CMK (cell line): ENCODE measurements at regions not wholly inside any gene's neighbourhood (a gene's known extent, or its start where the extent isn't known, plus 50 kb on each side); places are given as distances from the start of the nearest gene placed in this dataset.
"Not testable (repeated sequence)": the region's sequence is repeated elsewhere in the genome, so short reads cannot be mapped to it uniquely, and the experiment has no call there.

ENCODE experiments used
- DNase-seq: peaks from one replicate; pipeline ENCODE4 v3.0.0-alpha.2; 2010; ENCODE audit warnings: low read depth

- DNase-seq = no peak
Measured at GRCh38 chr4:126738527-126738923, 894.2 kb upstream of the INTU start.

GRCh38 chr4:126738926-126739325 is 893.8 kb upstream of the INTU start:
- no peak for DNase-seq

- DNase-seq = no peak
Measured at GRCh38 chr4:126740687-126741086, 892.1 kb upstream of the INTU start.

GRCh38 chr4:126742048-126742447 is 890.7 kb upstream of the INTU start:
- no peak for DNase-seq

DNA sequence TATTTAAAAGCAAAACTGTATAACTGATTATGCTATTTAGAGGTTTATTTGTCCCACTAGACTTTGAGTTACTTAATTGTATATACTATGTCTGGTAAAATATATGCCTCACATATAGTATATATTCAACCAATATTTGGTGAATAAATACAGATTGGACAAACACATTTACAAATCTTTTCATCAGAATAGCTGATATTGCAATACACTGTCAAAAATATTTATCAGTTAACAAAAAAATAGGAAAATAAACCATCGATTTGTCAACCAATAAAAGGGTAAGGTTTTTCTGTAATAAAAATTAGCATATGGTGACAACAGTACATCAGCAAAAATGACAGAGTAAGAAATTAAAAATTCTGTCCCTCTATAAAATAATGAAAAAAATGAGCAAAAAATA is 889.9 kb upstream of the INTU start:
- DNase-seq = no peak

DNA sequence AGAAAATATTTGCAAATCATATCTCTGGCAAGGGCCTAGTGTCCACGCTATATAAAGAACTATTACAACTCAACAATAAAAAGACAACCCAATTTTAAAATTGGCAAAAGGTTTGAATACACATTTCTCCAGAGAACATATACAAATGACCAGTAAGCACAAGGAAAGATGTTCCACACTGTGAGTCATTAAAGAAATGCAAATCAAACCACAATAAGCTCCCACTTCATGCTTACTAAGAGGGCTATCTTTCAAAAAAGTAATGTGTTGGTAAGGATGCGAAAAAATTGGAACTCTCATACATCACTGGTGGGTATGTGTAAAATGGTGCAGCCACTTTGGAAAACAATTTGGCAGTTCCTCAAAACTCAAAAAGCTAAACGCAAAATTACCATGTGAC is 884.0 kb upstream of the INTU start:
- no peak for DNase-seq

DNA sequence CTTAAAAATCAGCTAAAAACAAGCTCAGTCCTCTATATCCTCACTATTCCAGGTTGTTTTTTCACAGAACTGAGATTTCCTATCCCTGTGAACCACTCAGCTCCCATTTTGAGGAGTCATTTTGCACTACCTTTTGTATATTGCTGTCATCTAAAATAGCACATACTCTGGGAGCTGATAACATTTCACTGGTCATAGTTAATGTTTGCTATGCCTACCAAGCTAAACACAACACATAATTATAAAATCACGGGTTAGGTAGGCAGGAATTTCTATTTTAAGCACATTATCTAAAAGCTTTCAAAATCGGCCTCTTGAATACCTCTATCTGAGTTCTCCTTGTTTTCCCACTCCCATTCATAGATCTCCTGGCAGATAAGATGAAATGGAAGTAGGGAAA is 882.0 kb upstream of the INTU start:
- DNase-seq = no peak

DNA sequence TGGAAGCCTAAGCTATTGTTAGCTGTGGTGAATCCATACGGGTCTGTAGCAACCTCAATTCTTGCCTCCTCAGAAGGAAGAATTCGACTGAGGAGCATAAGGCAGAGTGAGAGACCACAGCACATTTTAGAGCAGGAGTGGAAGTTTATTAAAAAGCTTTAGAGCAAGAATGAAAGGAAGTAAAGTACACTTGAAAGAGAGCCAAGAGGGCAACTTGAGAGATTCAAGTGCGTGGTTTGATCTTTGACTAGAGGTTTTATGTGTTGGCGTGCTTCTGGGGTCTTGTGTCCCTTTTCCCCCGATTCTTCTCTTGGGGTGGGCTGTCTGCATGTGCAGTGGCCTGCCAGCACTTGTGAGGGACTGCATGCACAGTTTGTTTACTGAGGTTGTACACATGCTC is 880.6 kb upstream of the INTU start:
- DNase-seq = no peak

DNA sequence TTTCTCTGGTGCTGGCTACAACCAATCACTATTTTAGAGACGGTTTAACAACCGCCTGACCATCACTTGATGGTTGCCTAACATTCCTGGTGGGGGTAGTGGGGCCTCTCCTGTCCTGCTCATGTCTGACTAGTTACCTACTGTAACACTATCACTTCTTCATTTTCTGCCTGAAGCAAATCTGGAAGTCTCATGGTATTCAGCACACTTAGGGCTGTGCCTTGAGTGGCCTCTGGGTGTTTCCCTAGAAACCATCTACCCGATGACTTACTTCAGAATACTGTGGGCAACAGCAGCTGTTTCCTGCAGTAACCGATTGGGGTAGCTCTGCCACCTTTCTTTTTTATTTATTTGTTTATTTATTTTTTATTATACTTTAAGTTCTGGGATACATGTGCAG is 880.1 kb upstream of the INTU start:
- no peak for DNase-seq

- no peak for DNase-seq
Measured at GRCh38 chr4:126753592-126753991, 879.2 kb upstream of the INTU start.

GRCh38 chr4:126755506-126755905 is 877.3 kb upstream of the INTU start:
- DNase-seq = no peak

GRCh38 chr4:126756050-126756829 is 876.5 kb upstream of the INTU start:
- DNase-seq = no peak

DNA sequence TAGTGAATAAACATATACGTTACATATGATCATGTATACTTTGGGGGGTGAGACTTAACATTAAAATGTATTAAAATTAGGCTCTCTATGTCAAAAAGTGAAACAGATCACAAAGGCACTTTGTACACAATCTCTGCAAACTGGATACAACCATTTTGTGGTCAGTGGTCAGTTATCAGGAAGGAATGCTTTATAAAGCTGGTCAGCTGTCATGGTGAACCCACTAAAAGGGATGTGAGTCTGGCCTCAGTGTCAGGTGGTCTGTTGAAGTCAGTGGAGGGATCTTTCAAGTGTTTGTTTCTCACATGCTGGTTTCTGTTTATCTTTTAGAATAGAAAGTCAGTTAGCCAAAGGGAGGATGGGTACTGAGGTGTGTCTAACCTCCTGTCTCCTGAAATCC is 875.5 kb upstream of the INTU start:
- no peak for DNase-seq

GRCh38 chr4:126758493-126758892 is 874.3 kb upstream of the INTU start:
- no peak for DNase-seq

- no peak for DNase-seq
Measured at GRCh38 chr4:126761947-126762662, 870.7 kb upstream of the INTU start.

GRCh38 chr4:126762663-126763247 is 870.0 kb upstream of the INTU start:
- DNase-seq = no peak

DNA sequence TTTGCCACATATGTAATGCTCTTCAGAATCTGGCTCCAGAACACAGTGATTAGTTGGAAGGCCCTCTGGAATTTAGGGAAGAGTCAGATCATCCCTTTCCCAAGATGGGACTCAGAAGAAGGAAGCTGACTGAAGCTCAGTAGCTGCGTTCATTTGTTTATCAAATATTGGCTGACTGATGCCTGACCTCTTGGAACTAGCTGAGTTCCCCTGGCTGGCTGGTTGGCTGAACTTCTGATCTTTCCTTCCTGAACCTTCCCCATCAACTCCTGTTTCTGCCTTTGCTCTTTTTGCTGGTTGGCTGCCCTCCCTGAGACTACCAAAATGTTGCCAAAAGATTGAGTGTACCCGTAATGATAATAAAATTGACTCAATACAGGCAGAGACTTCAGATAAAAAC is 866.5 kb upstream of the INTU start:
- DNase-seq = no peak

GRCh38 chr4:126768338-126768737 is 864.4 kb upstream of the INTU start:
- no peak for DNase-seq

DNA sequence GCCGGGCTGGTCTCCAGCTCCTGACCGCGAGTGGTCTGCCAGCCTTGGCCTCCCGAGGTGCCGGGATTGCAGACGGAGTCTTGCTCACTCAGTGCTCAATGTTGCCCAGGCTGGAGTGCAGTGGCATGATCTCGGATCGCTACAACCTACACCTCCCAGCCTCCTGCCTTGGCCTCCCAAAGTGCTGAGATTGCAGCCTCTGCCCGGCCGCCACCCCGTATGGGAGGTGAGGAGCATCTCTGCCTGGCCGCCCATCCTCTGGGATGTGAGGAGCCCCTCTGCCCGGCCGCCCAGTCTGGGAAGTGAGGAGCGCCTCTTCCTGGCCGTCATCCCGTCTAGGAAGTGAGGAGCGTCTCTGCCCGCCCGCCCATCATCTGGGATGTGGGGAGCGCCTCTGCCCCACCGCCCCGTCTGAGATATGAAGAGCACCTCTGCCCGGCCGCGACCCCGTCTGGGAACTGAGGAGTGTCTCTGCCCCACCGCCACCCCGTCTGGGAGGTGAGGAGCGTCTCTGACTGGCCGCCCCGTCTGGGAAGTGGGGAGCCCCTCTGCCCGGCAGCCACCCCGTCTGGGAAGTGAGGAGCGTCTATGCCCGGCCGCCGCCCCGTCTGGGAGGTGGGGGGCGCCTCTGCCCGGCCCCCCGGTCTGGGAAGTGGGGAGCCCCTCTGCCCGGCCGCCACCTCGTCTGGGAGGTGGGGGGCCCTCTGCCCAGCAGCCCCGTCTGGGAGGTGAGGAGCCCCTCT is 861.8 kb upstream of the INTU start:
- DNase-seq = not testable (repeated sequence)

DNA sequence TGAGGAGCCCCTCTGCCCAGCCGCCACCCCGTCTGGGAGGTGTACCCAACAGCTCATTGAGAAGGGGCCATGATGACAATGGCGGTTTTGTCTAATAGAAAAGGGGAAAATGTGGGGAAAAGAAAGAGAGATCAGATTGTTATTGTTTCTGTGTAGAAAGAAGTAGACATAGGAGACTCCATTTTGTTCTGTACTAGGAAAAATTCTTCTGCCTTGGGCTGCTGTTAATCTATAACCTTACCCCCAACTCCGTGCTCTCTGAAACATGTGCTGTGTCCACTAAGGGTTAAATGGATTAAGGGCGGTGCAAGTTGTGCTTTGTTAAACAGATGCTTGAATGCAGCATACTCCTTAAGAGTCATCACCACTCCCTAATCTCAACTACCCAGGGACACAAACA is 861.1 kb upstream of the INTU start:
- not testable (repeated sequence) for DNase-seq

DNA sequence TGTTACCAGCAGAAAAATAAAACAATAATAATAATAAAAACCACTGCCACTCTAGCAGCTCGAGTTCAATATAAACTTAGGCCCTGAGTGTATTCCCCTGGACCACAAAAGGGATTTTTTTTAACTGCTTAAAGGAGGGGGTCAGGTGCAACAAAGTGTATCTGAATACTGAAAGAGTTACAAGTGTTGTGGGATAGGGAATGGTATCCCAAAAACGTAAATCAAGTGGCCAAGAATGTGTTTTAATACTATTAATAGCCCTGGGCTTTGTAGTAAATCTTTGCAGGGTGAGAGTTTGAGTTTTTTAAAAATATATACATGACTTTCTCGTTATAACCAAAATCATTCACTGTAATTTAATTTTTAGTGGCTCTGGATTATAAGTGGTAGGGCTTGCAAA is 860.1 kb upstream of the INTU start:
- no peak for DNase-seq

DNA sequence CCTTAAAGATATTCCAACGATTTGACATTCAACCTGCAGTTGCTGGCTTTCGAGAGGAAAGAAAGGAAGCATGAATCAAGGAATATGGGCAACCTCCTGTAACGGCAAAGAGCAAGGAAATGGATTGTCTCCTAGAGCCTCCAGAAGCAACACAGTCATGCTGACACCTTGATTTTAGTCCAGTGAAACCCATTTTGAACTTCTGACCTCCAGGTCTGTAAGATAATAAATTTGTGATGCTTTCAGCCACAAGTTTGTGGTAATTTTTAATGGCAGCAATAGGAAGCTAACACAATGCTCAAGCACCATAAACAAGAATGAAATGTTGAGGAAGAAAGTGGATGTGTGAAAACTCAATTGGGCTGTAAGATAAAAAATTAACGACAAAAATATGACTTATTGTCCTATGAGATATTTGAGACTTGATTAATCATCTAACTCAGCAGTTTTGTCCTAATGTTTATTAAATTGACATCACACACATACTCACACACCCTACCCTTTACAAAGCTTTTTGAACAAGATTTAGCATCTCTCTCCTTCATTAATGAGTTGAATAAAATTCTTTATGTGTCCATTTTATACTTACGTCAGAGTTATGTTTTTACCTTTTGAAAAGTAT is 857.2 kb upstream of the INTU start:
- DNase-seq = no peak
